WTC11 (cell line): ENCODE measurements at regions not wholly inside any gene's neighbourhood (a gene's known extent, or its start where the extent isn't known, plus 50 kb on each side); places are given as distances from the start of the nearest gene placed in this dataset.

Source experiments
- ATAC-seq: fragments of 200-7000 bp; cut with Tn5 transposase; 2 replicates; pipeline ENCODE4 v1.10.0; 2021; ENCODE audit warnings: mild to moderate bottlenecking, moderate library complexity
- CTCF ChIA-PET: fragments of 300-600 bp; sonication (Branson Sonifier 250); formaldehyde crosslinking; loops from one replicate; lab custom pipeline; 2021; ENCODE audit warnings: antibody characterized with exemption; lab: Charles Lee
- POLR2A ChIA-PET: fragments of 350-600 bp; sonication (Branson Sonifier 250); formaldehyde crosslinking; loops from one replicate; lab custom pipeline; 2021; ENCODE audit warnings: antibody characterized with exemption; lab: Charles Lee
- DNase-seq: peaks from one replicate; pipeline ENCODE4 v3.0.0; 2021; ENCODE audit warnings: low spot score
- H3K27ac Mint-ChIP-seq: 2 replicates; pipeline ENCODE4 v1.8.0; 2021; ENCODE audit warnings: mixed read lengths
- H3K27me3 Mint-ChIP-seq: 2 replicates; pipeline ENCODE4 v1.8.0; 2021; ENCODE audit warnings: low read depth, mild to moderate bottlenecking, moderate library complexity, mixed read lengths
- H3K36me3 Mint-ChIP-seq: 2 replicates; pipeline ENCODE4 v1.8.0; 2021; ENCODE audit warnings: mixed read lengths
- H3K4me1 Mint-ChIP-seq: 2 replicates; pipeline ENCODE4 v1.8.0; 2022; ENCODE audit warnings: mixed read lengths
- H3K4me3 Mint-ChIP-seq: 2 replicates; pipeline ENCODE4 v1.8.0; 2021; ENCODE audit warnings: mild to moderate bottlenecking, moderate library complexity, mixed read lengths
- H3K9me3 Mint-ChIP-seq: 2 replicates; pipeline ENCODE4 v1.8.0; 2021; ENCODE audit warnings: mixed read lengths
- CREM ChIP-seq: sonication (generic); formaldehyde crosslinking; IDR thresholded peaks from 2 replicates; pipeline ENCODE4 v1.8.1; 2022; ENCODE audit warnings: mild to moderate bottlenecking, missing genetic modification reagents, moderate library complexity
- ESRRA ChIP-seq: sonication (generic); formaldehyde crosslinking; IDR thresholded peaks from 2 replicates; pipeline ENCODE4 v1.8.1; 2022; ENCODE audit warnings: mild to moderate bottlenecking, missing genetic modification reagents, borderline replicate concordance
- ETV6 ChIP-seq: sonication (generic); formaldehyde crosslinking; IDR thresholded peaks from 2 replicates; pipeline ENCODE4 v1.8.1; 2022; ENCODE audit warnings: mild to moderate bottlenecking, missing genetic modification reagents
- GTF2I ChIP-seq: fragments of 250-450 bp; sonication (Bioruptor Pico); conservative IDR thresholded peaks from 2 replicates; pipeline ENCODE4 v1.4.0; 2021; ENCODE audit warnings: mild to moderate bottlenecking
- KAT7 ChIP-seq: sonication (generic); formaldehyde crosslinking; IDR thresholded peaks from 2 replicates; pipeline ENCODE4 v1.8.1; 2023; ENCODE audit warnings: missing genetic modification reagents, mild to moderate bottlenecking, borderline replicate concordance
- MXD4 ChIP-seq: fragments of 250-450 bp; sonication (Bioruptor Pico); IDR thresholded peaks from 2 replicates; pipeline ENCODE4 v1.8.0; 2021; ENCODE audit warnings: mild to moderate bottlenecking, moderate library complexity, borderline replicate concordance
- NFE2L1 ChIP-seq: sonication (generic); formaldehyde crosslinking; IDR thresholded peaks from 2 replicates; pipeline ENCODE4 v1.8.1; 2023; ENCODE audit warnings: missing genetic modification reagents
- PRRX2 ChIP-seq: fragments of 250-450 bp; sonication (Bioruptor Pico); IDR thresholded peaks from 2 replicates; pipeline ENCODE4 v1.8.0; 2021; ENCODE audit warnings: mild to moderate bottlenecking
- SMAD3 ChIP-seq: sonication (generic); formaldehyde crosslinking; IDR thresholded peaks from 2 replicates; pipeline ENCODE4 v1.8.0; 2022; ENCODE audit warnings: missing genetic modification reagents, mild to moderate bottlenecking, borderline replicate concordance
- TEAD1 ChIP-seq: sonication (generic); formaldehyde crosslinking; IDR thresholded peaks from 2 replicates; pipeline ENCODE4 v1.8.0; 2022; ENCODE audit warnings: mild to moderate bottlenecking, missing genetic modification reagents
- ZNF423 ChIP-seq: fragments of 250-450 bp; sonication (Bioruptor Pico); IDR thresholded peaks from 2 replicates; pipeline ENCODE4 v2.1.2; 2022; ENCODE audit warnings: mild to moderate bottlenecking, moderate library complexity
- TF ChIP-seq, protein P1 (sequence below): sonication (generic); formaldehyde crosslinking; IDR thresholded peaks from 2 replicates; pipeline ENCODE4 v1.8.1; 2022; ENCODE audit warnings: mild to moderate bottlenecking, moderate library complexity, missing genetic modification reagents
- TF ChIP-seq, protein P2 (sequence below): sonication (generic); formaldehyde crosslinking; IDR thresholded peaks from 2 replicates; pipeline ENCODE4 v1.8.1; 2022; ENCODE audit warnings: mild to moderate bottlenecking, missing genetic modification reagents, moderate library complexity, borderline replicate concordance
- TF ChIP-seq, protein P3 (sequence below): fragments of 250-450 bp; sonication (Bioruptor Pico); IDR thresholded peaks from 2 replicates; pipeline ENCODE4 v1.9.0; 2021; ENCODE audit warnings: mild to moderate bottlenecking
- TF ChIP-seq, protein P4 (sequence below): fragments of 200-600 bp; IDR thresholded peaks from 2 replicates; pipeline ENCODE4 v1.8.0; 2022; ENCODE audit warnings: antibody characterized with exemption

DNA sequence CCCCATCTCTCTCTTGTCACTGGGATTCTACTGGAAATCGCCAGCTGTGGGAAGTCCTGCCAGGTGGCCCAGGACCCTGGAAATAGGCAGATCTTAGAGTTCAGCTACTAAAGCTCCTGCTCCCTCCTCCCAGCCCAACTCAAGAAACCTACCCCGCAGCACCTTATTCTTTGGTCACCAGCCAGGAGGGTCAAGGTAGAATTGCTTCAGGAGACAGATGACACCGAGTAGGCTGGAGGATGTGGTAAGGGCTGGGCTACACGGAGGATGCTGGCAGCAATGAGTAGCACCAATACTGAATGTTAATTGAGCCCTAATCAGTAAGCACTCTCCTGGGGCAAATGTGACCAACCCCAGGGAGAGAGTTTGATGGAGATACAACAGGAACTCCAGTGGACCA is 119.7 kb upstream of the VASH1 start (continued):
- TF ChIP-seq, protein P1, sequence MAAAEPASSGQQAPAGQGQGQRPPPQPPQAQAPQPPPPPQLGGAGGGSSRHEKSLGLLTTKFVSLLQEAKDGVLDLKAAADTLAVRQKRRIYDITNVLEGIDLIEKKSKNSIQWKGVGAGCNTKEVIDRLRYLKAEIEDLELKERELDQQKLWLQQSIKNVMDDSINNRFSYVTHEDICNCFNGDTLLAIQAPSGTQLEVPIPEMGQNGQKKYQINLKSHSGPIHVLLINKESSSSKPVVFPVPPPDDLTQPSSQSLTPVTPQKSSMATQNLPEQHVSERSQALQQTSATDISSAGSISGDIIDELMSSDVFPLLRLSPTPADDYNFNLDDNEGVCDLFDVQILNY (CRISPR knock-in tag), result no peak
- TF ChIP-seq, all 79 proteins: peak for 0

DNA sequence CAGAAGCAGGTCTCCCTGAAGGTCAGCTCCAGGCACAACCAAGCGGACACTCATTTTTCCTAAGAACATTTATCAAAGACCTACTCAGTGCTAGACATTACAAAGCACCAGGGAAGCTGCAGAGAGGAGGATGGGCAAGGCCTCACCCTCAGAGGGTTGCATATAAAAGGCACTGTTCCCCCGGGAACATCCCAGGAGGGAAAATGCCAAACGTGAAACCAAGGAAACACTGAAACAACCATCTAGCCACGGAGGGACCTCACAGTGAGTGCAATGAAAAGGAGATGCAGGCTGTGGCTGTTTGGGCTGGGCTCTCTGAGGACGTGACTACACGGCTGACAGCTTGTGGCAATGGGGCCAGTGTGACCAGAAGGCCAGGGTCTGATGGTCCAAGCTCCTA is 117.4 kb upstream of the VASH1 start:
- POLR2A ChIA-PET, result no interaction called here
- CTCF ChIA-PET, result interaction anchor here (0.8 to 3.1 kb wide), 6 partner anchors 33 to 257 kb away, joined by 3 to 12 read pairs (median 5); no protein-coding TSS in a partner anchor
- DNase-seq, result no peak
- no peaks in the 10 kb centered on the region for H3K9me3 Mint-ChIP-seq
- H3K36me3 Mint-ChIP-seq, result no peaks in the 10 kb centered on the region
- H3K4me1 Mint-ChIP-seq, result peaks cover 13% of the 10 kb centered on the region
- no peak overlapping the region for H3K27ac Mint-ChIP-seq
- TF ChIP-seq, protein P2, sequence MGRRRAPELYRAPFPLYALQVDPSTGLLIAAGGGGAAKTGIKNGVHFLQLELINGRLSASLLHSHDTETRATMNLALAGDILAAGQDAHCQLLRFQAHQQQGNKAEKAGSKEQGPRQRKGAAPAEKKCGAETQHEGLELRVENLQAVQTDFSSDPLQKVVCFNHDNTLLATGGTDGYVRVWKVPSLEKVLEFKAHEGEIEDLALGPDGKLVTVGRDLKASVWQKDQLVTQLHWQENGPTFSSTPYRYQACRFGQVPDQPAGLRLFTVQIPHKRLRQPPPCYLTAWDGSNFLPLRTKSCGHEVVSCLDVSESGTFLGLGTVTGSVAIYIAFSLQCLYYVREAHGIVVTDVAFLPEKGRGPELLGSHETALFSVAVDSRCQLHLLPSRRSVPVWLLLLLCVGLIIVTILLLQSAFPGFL (CRISPR knock-in tag), result no peak
- TF ChIP-seq GTF2I (CRISPR knock-in tag) (no peak), ESRRA (no peak), MXD4 (CRISPR knock-in tag) (no peak), ETV6 (no peak), SMAD3 (CRISPR knock-in tag) (no peak)
- TF ChIP-seq, protein P3, sequence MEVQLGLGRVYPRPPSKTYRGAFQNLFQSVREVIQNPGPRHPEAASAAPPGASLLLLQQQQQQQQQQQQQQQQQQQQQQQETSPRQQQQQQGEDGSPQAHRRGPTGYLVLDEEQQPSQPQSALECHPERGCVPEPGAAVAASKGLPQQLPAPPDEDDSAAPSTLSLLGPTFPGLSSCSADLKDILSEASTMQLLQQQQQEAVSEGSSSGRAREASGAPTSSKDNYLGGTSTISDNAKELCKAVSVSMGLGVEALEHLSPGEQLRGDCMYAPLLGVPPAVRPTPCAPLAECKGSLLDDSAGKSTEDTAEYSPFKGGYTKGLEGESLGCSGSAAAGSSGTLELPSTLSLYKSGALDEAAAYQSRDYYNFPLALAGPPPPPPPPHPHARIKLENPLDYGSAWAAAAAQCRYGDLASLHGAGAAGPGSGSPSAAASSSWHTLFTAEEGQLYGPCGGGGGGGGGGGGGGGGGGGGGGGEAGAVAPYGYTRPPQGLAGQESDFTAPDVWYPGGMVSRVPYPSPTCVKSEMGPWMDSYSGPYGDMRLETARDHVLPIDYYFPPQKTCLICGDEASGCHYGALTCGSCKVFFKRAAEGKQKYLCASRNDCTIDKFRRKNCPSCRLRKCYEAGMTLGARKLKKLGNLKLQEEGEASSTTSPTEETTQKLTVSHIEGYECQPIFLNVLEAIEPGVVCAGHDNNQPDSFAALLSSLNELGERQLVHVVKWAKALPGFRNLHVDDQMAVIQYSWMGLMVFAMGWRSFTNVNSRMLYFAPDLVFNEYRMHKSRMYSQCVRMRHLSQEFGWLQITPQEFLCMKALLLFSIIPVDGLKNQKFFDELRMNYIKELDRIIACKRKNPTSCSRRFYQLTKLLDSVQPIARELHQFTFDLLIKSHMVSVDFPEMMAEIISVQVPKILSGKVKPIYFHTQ, result no peak
- TF ChIP-seq, all 79 proteins: peak for 0
- no peak; the same call in 1 of the 2 replicates for ATAC-seq
- Mint-ChIP-seq H3K27me3 (no peaks in the 10 kb centered on the region), H3K4me3 (no peak overlapping the region)

DNA sequence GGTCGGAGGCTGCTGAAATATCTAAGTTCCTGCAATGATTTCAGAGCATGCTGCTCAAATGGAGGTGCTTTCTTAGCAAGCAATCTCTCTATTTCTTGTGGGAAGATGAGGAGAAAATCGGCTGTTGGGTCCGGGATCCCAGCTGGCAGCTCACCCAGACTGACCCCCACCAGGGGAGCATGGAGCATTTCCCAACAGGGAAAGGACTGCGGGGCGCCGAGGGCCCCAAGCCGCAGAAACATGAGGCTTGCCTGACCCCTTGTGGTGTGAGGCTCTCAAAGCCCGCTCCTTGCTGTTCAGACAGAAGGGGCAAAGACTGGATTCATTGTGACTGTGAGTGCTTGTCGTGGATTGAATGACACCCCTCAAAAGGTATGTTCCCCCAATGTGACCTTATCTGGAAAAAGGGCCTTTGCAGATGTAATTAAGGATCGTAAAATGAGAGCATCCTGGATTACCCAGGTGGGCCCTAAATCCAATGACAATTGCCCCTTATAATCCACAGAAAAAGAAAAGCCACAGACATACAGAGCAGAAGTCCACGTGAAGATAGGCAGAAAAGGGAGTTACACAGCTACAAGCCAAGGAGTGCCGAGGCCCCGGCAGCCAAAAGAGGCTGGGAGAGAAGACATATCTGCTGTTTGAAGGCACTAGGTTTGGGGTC is 116.3 kb upstream of the VASH1 start:
- ATAC-seq (peak; percentile 85), DNase-seq (peak; percentile 79)
- Mint-ChIP-seq H3K9me3 (no peaks in the 10 kb centered on the region), H3K36me3 (no peaks in the 10 kb centered on the region), H3K4me1 (peaks cover 13% of the 10 kb centered on the region), H3K4me3 (no peak overlapping the region), H3K27me3 (no peaks in the 10 kb centered on the region), H3K27ac (no peak overlapping the region)
- TF ChIP-seq ZNF423 (CRISPR knock-in tag) (peak; percentile 83), TEAD1 (CRISPR knock-in tag) (no peak), CREM (CRISPR knock-in tag) (0 out of 2 replicates have a peak, but pooled peaks have one; percentile 52), PRRX2 (CRISPR knock-in tag) (0 out of 2 replicates have a peak, but pooled peaks have one; percentile 21), KAT7 (CRISPR knock-in tag) (no peak), NFE2L1 (CRISPR knock-in tag) (no peak)
- TF ChIP-seq, protein P4, sequence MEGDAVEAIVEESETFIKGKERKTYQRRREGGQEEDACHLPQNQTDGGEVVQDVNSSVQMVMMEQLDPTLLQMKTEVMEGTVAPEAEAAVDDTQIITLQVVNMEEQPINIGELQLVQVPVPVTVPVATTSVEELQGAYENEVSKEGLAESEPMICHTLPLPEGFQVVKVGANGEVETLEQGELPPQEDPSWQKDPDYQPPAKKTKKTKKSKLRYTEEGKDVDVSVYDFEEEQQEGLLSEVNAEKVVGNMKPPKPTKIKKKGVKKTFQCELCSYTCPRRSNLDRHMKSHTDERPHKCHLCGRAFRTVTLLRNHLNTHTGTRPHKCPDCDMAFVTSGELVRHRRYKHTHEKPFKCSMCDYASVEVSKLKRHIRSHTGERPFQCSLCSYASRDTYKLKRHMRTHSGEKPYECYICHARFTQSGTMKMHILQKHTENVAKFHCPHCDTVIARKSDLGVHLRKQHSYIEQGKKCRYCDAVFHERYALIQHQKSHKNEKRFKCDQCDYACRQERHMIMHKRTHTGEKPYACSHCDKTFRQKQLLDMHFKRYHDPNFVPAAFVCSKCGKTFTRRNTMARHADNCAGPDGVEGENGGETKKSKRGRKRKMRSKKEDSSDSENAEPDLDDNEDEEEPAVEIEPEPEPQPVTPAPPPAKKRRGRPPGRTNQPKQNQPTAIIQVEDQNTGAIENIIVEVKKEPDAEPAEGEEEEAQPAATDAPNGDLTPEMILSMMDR, result peak; percentile 44; the same call in 1 of the 2 replicates
- POLR2A ChIA-PET, result no interaction called here
- CTCF ChIA-PET, result interaction anchor here (0.6 to 3.1 kb wide), 14 partner anchors 18 to 594 kb away, joined by 3 to 12 read pairs (median 5); no protein-coding TSS in a partner anchor
